D721Med (cell line): ENCODE measurements at regions not wholly inside any gene's neighbourhood (a gene's known extent, or its start where the extent isn't known, plus 50 kb on each side); places are given as distances from the start of the nearest gene placed in this dataset.
"Not testable (repeated sequence)": the region's sequence is repeated elsewhere in the genome, so short reads cannot be mapped to it uniquely, and the experiment has no call there.

Experiments
- DNase-seq: peaks from one replicate; pipeline ENCODE4 v3.0.0; 2011; ENCODE audit warnings: low spot score; ENCODE audit not compliant: insufficient read length
- FAIRE-seq: peaks from 2 replicates; lab custom pipeline; 2011; peaks lifted over from hg19 to GRCh38; lab: Jason Lieb, UNC
- TF ChIP-seq, protein P1 (sequence below): IDR thresholded peaks from 2 replicates; pipeline ENCODE4 v1.5.1; 2012; ENCODE audit warnings: mild to moderate bottlenecking, control low read depth; ENCODE audit not compliant: insufficient read depth; ENCODE audit errors: missing control alignments

GRCh38 chr5:25330721-25331120, 685.9 kb upstream of the CDH10 start:
- FAIRE-seq (no peak), DNase-seq (no peak)

GRCh38 chr5:25327172-25327571, 682.4 kb upstream of the CDH10 start:
- FAIRE-seq (no peak), DNase-seq (no peak)
- TF ChIP-seq, protein P1, sequence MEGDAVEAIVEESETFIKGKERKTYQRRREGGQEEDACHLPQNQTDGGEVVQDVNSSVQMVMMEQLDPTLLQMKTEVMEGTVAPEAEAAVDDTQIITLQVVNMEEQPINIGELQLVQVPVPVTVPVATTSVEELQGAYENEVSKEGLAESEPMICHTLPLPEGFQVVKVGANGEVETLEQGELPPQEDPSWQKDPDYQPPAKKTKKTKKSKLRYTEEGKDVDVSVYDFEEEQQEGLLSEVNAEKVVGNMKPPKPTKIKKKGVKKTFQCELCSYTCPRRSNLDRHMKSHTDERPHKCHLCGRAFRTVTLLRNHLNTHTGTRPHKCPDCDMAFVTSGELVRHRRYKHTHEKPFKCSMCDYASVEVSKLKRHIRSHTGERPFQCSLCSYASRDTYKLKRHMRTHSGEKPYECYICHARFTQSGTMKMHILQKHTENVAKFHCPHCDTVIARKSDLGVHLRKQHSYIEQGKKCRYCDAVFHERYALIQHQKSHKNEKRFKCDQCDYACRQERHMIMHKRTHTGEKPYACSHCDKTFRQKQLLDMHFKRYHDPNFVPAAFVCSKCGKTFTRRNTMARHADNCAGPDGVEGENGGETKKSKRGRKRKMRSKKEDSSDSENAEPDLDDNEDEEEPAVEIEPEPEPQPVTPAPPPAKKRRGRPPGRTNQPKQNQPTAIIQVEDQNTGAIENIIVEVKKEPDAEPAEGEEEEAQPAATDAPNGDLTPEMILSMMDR = no peak

More at GRCh38 chr5:25330721-25331120, 685.9 kb upstream of the CDH10 start:
- TF ChIP-seq, protein P1 = no peak

- DNase-seq (no peak), FAIRE-seq (no peak)
- TF ChIP-seq, protein P1 = no peak
These were observed 657.1 kb upstream of the CDH10 start for GRCh38 chr5:25301836-25302235.

- DNase-seq = no peak
- TF ChIP-seq, protein P1 = no peak
- FAIRE-seq = no peak
These were observed 650.3 kb upstream of the CDH10 start for GRCh38 chr5:25295067-25295466.

DNA sequence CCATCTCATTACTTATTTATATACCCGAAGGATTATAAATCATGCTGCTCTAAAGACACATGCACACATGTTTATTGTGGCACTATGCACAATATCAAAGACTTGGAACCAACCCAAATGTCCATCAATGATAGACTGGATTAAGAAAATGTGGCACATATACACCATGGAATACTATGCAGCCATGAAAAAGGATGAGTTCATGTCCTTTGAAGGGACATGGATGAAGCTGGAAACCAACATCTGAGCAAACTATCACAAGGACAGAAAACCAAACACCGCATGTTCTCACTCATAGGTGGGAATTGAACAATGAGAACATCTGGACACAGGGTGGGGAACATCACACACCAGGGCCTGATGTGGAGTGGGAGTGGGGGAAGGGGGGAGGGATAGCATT, 645.0 kb upstream of the CDH10 start:
- not testable (repeated sequence) for FAIRE-seq, DNase-seq

DNA sequence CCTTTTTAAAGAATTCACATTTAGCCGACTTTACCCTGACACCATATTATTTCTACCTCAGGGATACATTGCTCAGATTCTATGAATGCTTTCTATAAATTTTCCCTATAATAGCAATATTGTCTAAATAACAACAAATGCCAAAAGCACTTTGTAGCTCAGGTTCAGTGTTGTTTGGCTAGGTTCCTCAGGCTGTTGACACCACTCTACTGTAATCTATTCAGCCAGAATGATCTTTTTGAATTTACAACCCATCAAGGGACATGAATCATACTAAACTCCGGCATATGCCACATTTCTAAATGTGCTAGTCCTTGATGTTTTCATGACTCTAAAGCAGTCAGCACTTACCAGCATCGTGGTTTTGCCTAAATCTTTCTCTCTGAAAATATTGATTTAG, 641.5 kb upstream of the CDH10 start:
- no peak for DNase-seq
- TF ChIP-seq, protein P1 = no peak
- no peak for FAIRE-seq

- TF ChIP-seq, protein P1 = no peak
- DNase-seq (no peak), FAIRE-seq (no peak)
These were observed 640.4 kb upstream of the CDH10 start for GRCh38 chr5:25285136-25285535.

DNA sequence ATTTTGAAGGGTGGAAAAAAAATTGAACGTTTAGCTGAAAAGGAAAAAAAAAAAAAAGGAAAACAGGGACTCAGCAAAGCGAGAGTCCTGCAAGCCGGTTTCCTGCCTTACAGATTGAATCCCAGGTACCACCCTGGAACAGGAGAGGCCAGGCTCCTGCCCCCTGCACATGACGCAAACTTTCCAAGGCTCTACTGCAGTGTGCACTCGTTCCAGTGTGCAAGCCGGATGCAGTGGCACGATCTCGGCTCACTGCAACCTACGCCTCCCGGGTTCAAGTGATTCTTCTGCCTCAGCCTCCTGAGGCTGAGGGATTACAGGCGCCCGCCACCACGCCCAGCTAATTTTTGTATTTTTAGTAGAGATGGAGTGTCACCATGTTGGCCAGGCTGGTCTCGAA, 618.7 kb upstream of the CDH10 start:
- not testable (repeated sequence) for DNase-seq, FAIRE-seq
